GM23338 (cell line): ENCODE measurements at regions not wholly inside any gene's neighbourhood (a gene's known extent, or its start where the extent isn't known, plus 50 kb on each side); places are given as distances from the start of the nearest gene placed in this dataset.

Source experiments
- ATAC-seq: fragments of 200-7000 bp; cut with Tn5 transposase; 3 replicates; pipeline ENCODE4 v1.9.1; 2020
- DNase-seq: peaks from one replicate; pipeline ENCODE4 v3.0.0-alpha.2; 2015; ENCODE audit warnings: low spot score
- H2AFZ ChIP-seq: fragments of 200-600 bp; sonication (generic); 2 replicates; pipeline ENCODE4 v1.8.0; 2016; ENCODE audit warnings: antibody characterized with exemption, mild to moderate bottlenecking, moderate library complexity
- H3F3A ChIP-seq: fragments of 200-600 bp; sonication (generic); replicated peaks from 2 replicates; pipeline ENCODE4 v1.8.0; 2017; ENCODE audit warnings: antibody characterized with exemption, mixed run types, low read depth
- H3K27ac ChIP-seq: fragments of 200-600 bp; sonication (generic); 2 replicates; pipeline ENCODE4 v1.6.1; 2016; ENCODE audit warnings: low read depth
- H3K27me3 ChIP-seq: fragments of 200-600 bp; sonication (generic); 2 replicates; pipeline ENCODE4 v1.8.0; 2016; ENCODE audit warnings: mild to moderate bottlenecking, mixed run types, moderate library complexity; ENCODE audit not compliant: insufficient read depth
- H3K36me3 ChIP-seq: fragments of 200-600 bp; sonication (generic); 2 replicates; pipeline ENCODE4 v1.8.0; 2016; ENCODE audit warnings: mild to moderate bottlenecking; ENCODE audit not compliant: insufficient read depth
- H3K4me1 ChIP-seq: fragments of 200-600 bp; sonication (generic); 2 replicates; pipeline ENCODE4 v1.8.0; 2016; ENCODE audit warnings: mild to moderate bottlenecking, moderate library complexity; ENCODE audit not compliant: insufficient read depth
- H3K4me2 ChIP-seq: fragments of 200-600 bp; sonication (generic); 2 replicates; pipeline ENCODE4 v1.7.1; 2017; ENCODE audit warnings: mixed run types
- H3K4me3 ChIP-seq: fragments of 200-600 bp; sonication (generic); 2 replicates; pipeline ENCODE4 v1.6.1; 2016; ENCODE audit warnings: mixed run types
- H3K79me2 ChIP-seq: fragments of 200-600 bp; sonication (generic); replicated peaks from 2 replicates; pipeline ENCODE4 v1.8.0; 2017; ENCODE audit warnings: mild to moderate bottlenecking; ENCODE audit not compliant: insufficient read depth
- H3K9me2 ChIP-seq: fragments of 200-600 bp; sonication (generic); 2 replicates; pipeline ENCODE4 v1.8.0; 2017; ENCODE audit not compliant: insufficient read depth
- H4K20me1 ChIP-seq: fragments of 200-600 bp; sonication (generic); replicated peaks from 2 replicates; pipeline ENCODE4 v1.8.0; 2017; ENCODE audit warnings: mild to moderate bottlenecking; ENCODE audit not compliant: insufficient read depth
- H3K27ac Mint-ChIP-seq: 2 replicates; pipeline ENCODE4 v1.8.0; 2020; ENCODE audit warnings: inconsistent platforms, mild to moderate bottlenecking, moderate library complexity, mixed read lengths
- H3K27me3 Mint-ChIP-seq: 3 replicates; pipeline ENCODE4 v1.8.0; 2022; ENCODE audit warnings: low read depth, mild to moderate bottlenecking, moderate library complexity, mixed read lengths, inconsistent platforms; ENCODE audit not compliant: insufficient read depth, poor library complexity
- H3K36me3 Mint-ChIP-seq: 3 replicates; pipeline ENCODE4 v1.8.0; 2021; ENCODE audit warnings: low read depth, mild to moderate bottlenecking, inconsistent platforms, moderate library complexity, mixed read lengths
- H3K4me1 Mint-ChIP-seq: 3 replicates; pipeline ENCODE4 v1.8.0; 2020; ENCODE audit warnings: mild to moderate bottlenecking, inconsistent platforms, mixed read lengths
- H3K4me3 Mint-ChIP-seq: 3 replicates; pipeline ENCODE4 v1.8.0; 2021; ENCODE audit warnings: moderate library complexity, mild to moderate bottlenecking, inconsistent platforms, mixed read lengths
- H3K9me3 Mint-ChIP-seq: 3 replicates; pipeline ENCODE4 v1.8.0; 2020; ENCODE audit warnings: moderate library complexity, mild to moderate bottlenecking, inconsistent platforms, mixed read lengths
- CREB1 ChIP-seq: fragments of 250-450 bp; sonication (Bioruptor Pico); IDR thresholded peaks from 2 replicates; pipeline ENCODE4 v1.5.0; 2020; ENCODE audit warnings: low read depth, mild to moderate bottlenecking, moderate library complexity
- CTCF ChIP-seq, 2 experiments: fragments of 200-600 bp in 1 of 2; sonication (generic) in 1 of 2; conservative IDR thresholded peaks; 2 replicates each; pipeline versions ENCODE4 v1.5.1 to v1.6.1; 2016 to 2017; ENCODE audit warnings: antibody characterized with exemption in 2 of 2, low read depth in 2 of 2, mild to moderate bottlenecking in 2 of 2, moderate library complexity in 1 of 2
- ETS1 ChIP-seq: IDR thresholded peaks from 2 replicates; pipeline ENCODE4 v1.6.1; 2016; ENCODE audit warnings: antibody characterized with exemption
- EZH2 ChIP-seq: fragments of 200-600 bp; sonication (generic); IDR thresholded peaks from one replicate; pipeline ENCODE4 v1.8.0; 2017; ENCODE audit warnings: antibody characterized with exemption, mild to moderate bottlenecking, low read depth; ENCODE audit not compliant: unreplicated experiment
- EZH2phosphoT487 ChIP-seq: fragments of 200-600 bp; sonication (generic); IDR thresholded peaks from one replicate; pipeline ENCODE4 v1.8.1; 2018; ENCODE audit warnings: antibody characterized with exemption; ENCODE audit not compliant: unreplicated experiment
- JUNB ChIP-seq: IDR thresholded peaks from one replicate; pipeline ENCODE4 v1.6.1; 2016; ENCODE audit warnings: antibody characterized with exemption; ENCODE audit not compliant: unreplicated experiment
- NANOG ChIP-seq: IDR thresholded peaks from 2 replicates; pipeline ENCODE4 v1.6.1; 2016; ENCODE audit warnings: antibody characterized with exemption, borderline replicate concordance
- POLR2AphosphoS5 ChIP-seq: IDR thresholded peaks from 2 replicates; pipeline ENCODE4 v1.6.1; 2016; ENCODE audit warnings: antibody characterized with exemption, low read depth
- REST ChIP-seq: IDR thresholded peaks from one replicate; pipeline ENCODE4 v1.6.1; 2018; ENCODE audit warnings: antibody characterized with exemption; ENCODE audit not compliant: unreplicated experiment
- STAT1 ChIP-seq: IDR thresholded peaks from one replicate; pipeline ENCODE4 v1.6.1; 2016; ENCODE audit warnings: antibody characterized with exemption; ENCODE audit not compliant: unreplicated experiment
- ZNF114 ChIP-seq: fragments of 250-450 bp; sonication (Bioruptor Pico); IDR thresholded peaks from 2 replicates; pipeline ENCODE4 v1.5.0; 2020; ENCODE audit warnings: mild to moderate bottlenecking, moderate library complexity
- ZNF331 ChIP-seq: fragments of 250-450 bp; sonication (Bioruptor Pico); IDR thresholded peaks from 2 replicates; pipeline ENCODE4 v1.5.0; 2020; ENCODE audit warnings: low read depth, mild to moderate bottlenecking, moderate library complexity
- ZNF462 ChIP-seq: fragments of 250-450 bp; sonication (Bioruptor Pico); IDR thresholded peaks from 2 replicates; pipeline ENCODE4 v1.5.0; 2020; ENCODE audit warnings: mild to moderate bottlenecking, moderate library complexity

- H3K27ac ChIP-seq, result no peak overlapping the region
- no peaks in the 10 kb centered on the region for H3K9me3 Mint-ChIP-seq
- DNase-seq (no peak), ATAC-seq (peak; percentile 39; the same call in 2 of the 3 replicates)
- H3K36me3 Mint-ChIP-seq, result no peaks in the 10 kb centered on the region
- H3K27me3 ChIP-seq, result no peaks in the 10 kb centered on the region
- H3K4me1 ChIP-seq, result no peaks in the 10 kb centered on the region
- H3K9me2 ChIP-seq, result no peaks in the 10 kb centered on the region
- no peak overlapping the region for H2AFZ ChIP-seq
- no peak for TF ChIP-seq CREB1 (CRISPR knock-in tag)
- TF ChIP-seq EZH2, result no peak
- TF ChIP-seq ZNF114 (CRISPR knock-in tag), result no peak
- TF ChIP-seq EZH2phosphoT487, result no peak
- TF ChIP-seq ETS1, result no peak
- TF ChIP-seq CTCF (conservative IDR thresholded peaks at IDR 0.05; ENCODE audit: low read depth in 2 of 2), result no peak
- no peak for TF ChIP-seq POLR2AphosphoS5
- no peak for TF ChIP-seq JUNB
- TF ChIP-seq NANOG, result no peak
- TF ChIP-seq ZNF462, result no peak
- no peak for TF ChIP-seq REST
- TF ChIP-seq STAT1, result no peak
- TF ChIP-seq ZNF331 (CRISPR knock-in tag), result no peak
- H3F3A ChIP-seq, result no peaks in the 10 kb centered on the region
- no peaks in the 10 kb centered on the region for H4K20me1 ChIP-seq
- no peak overlapping the region for H3K27ac Mint-ChIP-seq
- H3K4me1 Mint-ChIP-seq, result no peaks in the 10 kb centered on the region; the same call in none of the 3 replicates
- H3K36me3 ChIP-seq, result no peaks in the 10 kb centered on the region
- H3K4me2 ChIP-seq, result no peak overlapping the region
- peaks cover 1% of the 10 kb centered on the region for H3K27me3 Mint-ChIP-seq
- H3K79me2 ChIP-seq, result no peaks in the 10 kb centered on the region
- H3K4me3 Mint-ChIP-seq, result no peak overlapping the region
- H3K4me3 ChIP-seq, result no peak overlapping the region
These were observed 746.3 kb downstream of the SATB2 start for GRCh38 chr2:198711484-198711883.
